ENCODE measurements at regions not wholly inside any gene's neighbourhood (a gene's known extent, or its start where the extent isn't known, plus 50 kb on each side); places are given as distances from the start of the nearest gene placed in this dataset.

DNA sequence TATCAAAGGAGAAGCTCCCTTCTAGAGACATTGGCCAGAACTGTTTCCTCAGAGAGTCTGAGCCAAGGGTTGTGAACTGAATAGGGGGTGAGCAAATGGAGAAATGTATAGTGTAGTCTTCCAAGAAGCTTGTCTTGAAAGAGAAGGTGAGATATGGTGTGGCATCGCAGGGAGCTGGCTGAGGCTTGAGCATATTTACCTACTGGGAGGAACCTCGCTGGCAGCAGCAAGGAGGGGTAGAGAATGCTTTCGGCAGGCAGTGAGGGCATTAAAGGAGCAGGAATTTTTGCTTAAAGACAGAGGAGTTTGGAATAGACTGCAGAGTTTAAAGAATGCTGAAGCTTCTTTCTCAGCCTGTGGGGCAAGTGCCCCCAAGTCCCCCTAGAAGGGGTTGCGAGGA is 59.3 kb upstream of the PRMT8 start:
- Histone ChIP-seq H3K14ac (replicated peaks; ENCODE audit: low read depth, low read length) (no peak overlapping the region), H4K8ac (ENCODE audit: low read depth in 2 of 2, low read length in 2 of 2) (no peak overlapping the region), H3K56ac (ENCODE audit: extremely low read depth, insufficient read depth, low read length) (no peak overlapping the region), H2BK20ac (ENCODE audit: low read depth, low read length) (no peak overlapping the region), H4K20me1 (ENCODE audit: insufficient read depth, low read length) (no peaks in the 10 kb centered on the region), H3K9ac (ENCODE audit: low read depth, low read length) (no peak overlapping the region), H2BK5ac (ENCODE audit: low read depth, low read length, poor library complexity, severe bottlenecking) (no peak overlapping the region), H3K36me3 (ENCODE audit: control insufficient read depth, insufficient read depth, low read length) (no peaks in the 10 kb centered on the region), H3K9me3 (ENCODE audit: control insufficient read depth, insufficient read depth, low read length) (no peaks in the 10 kb centered on the region), H4K5ac (ENCODE audit: low read depth, low read length) (no peak overlapping the region), H3K4me1 (ENCODE audit: control insufficient read depth, insufficient read depth, low read length) (no peaks in the 10 kb centered on the region), H3K79me1 (ENCODE audit: low read depth in 1 of 2, low read length in 2 of 2) (no peaks in the 10 kb centered on the region), H2BK120ac (ENCODE audit: low read depth, low read length) (no peak overlapping the region), H3K27me3 (ENCODE audit: control insufficient read depth, insufficient read depth, low read length) (no peaks in the 10 kb centered on the region), H3K23ac (ENCODE audit: low read depth, low read length) (no peak overlapping the region), H2AFZ (replicated peaks; ENCODE audit: low read length, poor library complexity) (peak overlapping the region; percentile 44), H3K18ac (ENCODE audit: low read depth, low read length) (no peak overlapping the region), H3K27ac (ENCODE audit: insufficient read depth, low read length) (no peak overlapping the region), H4K91ac (ENCODE audit: insufficient read depth, low read depth, low read length) (no peak overlapping the region), H2AK5ac (ENCODE audit: low read depth, low read length) (no peak overlapping the region), H3K9me1 (ENCODE audit: insufficient read depth, low read length) (no peaks in the 10 kb centered on the region), H2AK9ac (replicated peaks; ENCODE audit: low read depth, low read length, poor library complexity) (no peak overlapping the region), H2BK15ac (ENCODE audit: low read depth, low read length) (no peak overlapping the region), H3K4me2 (ENCODE audit: low read depth, low read length) (peak overlapping the region; percentile 68), H3K4me3 (ENCODE audit: insufficient read depth, low read depth, low read length) (no peak overlapping the region), H3K4ac (ENCODE audit: low read depth, low read length) (no peak overlapping the region)
- in situ Hi-C loops (cut with MboI; ENCODE audit: low sequenced_read_pairs) (no loop called here), dilution Hi-C loops (cut with HindIII; ENCODE audit: low sequenced_read_pairs, unreplicated experiment) (no loop called here), intact Hi-C loops (cut with micrococcal nuclease) (no loop called here)
- CTCF ChIA-PET: no interaction called here
- no TSS peak for BruUV-seq (replicated peaks)
- no peak for DNase-seq
- POLR2A ChIA-PET (ENCODE audit: unreplicated experiment): no interaction called here
- no peak for ATAC-seq (ENCODE audit: low read depth)
- WGBS, 2 experiments (ENCODE audit: extremely low coverage in 2 of 2, insufficient read length in 1 of 2): 79% methylated on average over 3 of the region's 4 CpGs; no CpG with 5 or more reads in 1 of the 2 experiments
- TF ChIP-seq, protein P1, sequence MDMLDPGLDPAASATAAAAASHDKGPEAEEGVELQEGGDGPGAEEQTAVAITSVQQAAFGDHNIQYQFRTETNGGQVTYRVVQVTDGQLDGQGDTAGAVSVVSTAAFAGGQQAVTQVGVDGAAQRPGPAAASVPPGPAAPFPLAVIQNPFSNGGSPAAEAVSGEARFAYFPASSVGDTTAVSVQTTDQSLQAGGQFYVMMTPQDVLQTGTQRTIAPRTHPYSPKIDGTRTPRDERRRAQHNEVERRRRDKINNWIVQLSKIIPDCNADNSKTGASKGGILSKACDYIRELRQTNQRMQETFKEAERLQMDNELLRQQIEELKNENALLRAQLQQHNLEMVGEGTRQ (IDR thresholded peaks at IDR 0.05; ENCODE audit: low read depth, low read length): no peak
- no peak for TF ChIP-seq CHD1 (IDR thresholded peaks at IDR 0.05; ENCODE audit: low read depth, low read length)
- TF ChIP-seq BHLHE40 (IDR thresholded peaks at IDR 0.05; ENCODE audit: low read depth, low read length): no peak
- TF ChIP-seq, protein P2, sequence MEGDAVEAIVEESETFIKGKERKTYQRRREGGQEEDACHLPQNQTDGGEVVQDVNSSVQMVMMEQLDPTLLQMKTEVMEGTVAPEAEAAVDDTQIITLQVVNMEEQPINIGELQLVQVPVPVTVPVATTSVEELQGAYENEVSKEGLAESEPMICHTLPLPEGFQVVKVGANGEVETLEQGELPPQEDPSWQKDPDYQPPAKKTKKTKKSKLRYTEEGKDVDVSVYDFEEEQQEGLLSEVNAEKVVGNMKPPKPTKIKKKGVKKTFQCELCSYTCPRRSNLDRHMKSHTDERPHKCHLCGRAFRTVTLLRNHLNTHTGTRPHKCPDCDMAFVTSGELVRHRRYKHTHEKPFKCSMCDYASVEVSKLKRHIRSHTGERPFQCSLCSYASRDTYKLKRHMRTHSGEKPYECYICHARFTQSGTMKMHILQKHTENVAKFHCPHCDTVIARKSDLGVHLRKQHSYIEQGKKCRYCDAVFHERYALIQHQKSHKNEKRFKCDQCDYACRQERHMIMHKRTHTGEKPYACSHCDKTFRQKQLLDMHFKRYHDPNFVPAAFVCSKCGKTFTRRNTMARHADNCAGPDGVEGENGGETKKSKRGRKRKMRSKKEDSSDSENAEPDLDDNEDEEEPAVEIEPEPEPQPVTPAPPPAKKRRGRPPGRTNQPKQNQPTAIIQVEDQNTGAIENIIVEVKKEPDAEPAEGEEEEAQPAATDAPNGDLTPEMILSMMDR (conservative IDR thresholded peaks at IDR 0.05; ENCODE audit: low read depth, low read length): no peak
- TF ChIP-seq SMC3 (IDR thresholded peaks at IDR 0.05; ENCODE audit: low read depth, low read length): no peak

All from IMR-90 (cell line).